Body of pancreas (tissue), 4 donors: ENCODE measurements at regions not wholly inside any gene's neighbourhood (a gene's known extent, or its start where the extent isn't known, plus 50 kb on each side); places are given as distances from the start of the nearest gene placed in this dataset.

Experiments
- ATAC-seq: fragments of 150-250 bp; one replicate; pipeline ENCODE4 v1.9.1; 2016
- DNase-seq, 4 donors: peaks; one replicate each; pipeline ENCODE4 v3.0.0-alpha.2; 2019
- H3K27ac ChIP-seq, 4 donors: fragments of 200-600 bp; sonication (generic); 1 replicate in 3 of 4; 2 replicates in 1 of 4; pipeline versions ENCODE4 v1.5.1 to v1.6.1; 2016 to 2019; ENCODE audit warnings: mild to moderate bottlenecking in 1 of 4, mixed read lengths in 1 of 4, moderate library complexity in 1 of 4
- H3K27me3 ChIP-seq, 2 donors: fragments of 200-600 bp; sonication (generic); one replicate each; pipeline ENCODE4 v1.6.0; 2016; ENCODE audit warnings: mild to moderate bottlenecking in 1 of 2
- H3K36me3 ChIP-seq, 2 donors: fragments of 200-600 bp; sonication (generic); replicated peaks in 1 of 2; 2 replicates each; pipeline ENCODE4 v1.5.1; 2016; ENCODE audit warnings: low read depth in 2 of 2; ENCODE audit not compliant: insufficient read depth in 1 of 2
- H3K4me1 ChIP-seq: fragments of 200-600 bp; sonication (generic); one replicate; pipeline ENCODE4 v1.6.0; 2016
- H3K4me3 ChIP-seq, 2 donors: fragments of 200-600 bp; sonication (generic); 1 replicate in 1 of 2; 2 replicates in 1 of 2; pipeline ENCODE4 v1.5.1; 2016 to 2019
- H3K9me3 ChIP-seq, 3 donors: fragments of 200-600 bp; sonication (generic); 1 replicate in 2 of 3; 2 replicates in 1 of 3; pipeline ENCODE4 v1.5.1; 2016
- CTCF ChIP-seq, 7 experiments: fragments of 450-650 bp in 4 of 7; fragments of 200-600 bp in 3 of 7; sonication (generic) in 3 of 7; IDR thresholded peaks; one replicate each; pipeline ENCODE4 v1.5.1; 2016 to 2019; ENCODE audit warnings: antibody characterized with exemption in 7 of 7
- POLR2A ChIP-seq, 3 donors: fragments of 450-650 bp; IDR thresholded peaks; one replicate each; pipeline ENCODE4 v1.6.1; 2016; ENCODE audit warnings: antibody characterized with exemption in 3 of 3, mild to moderate bottlenecking in 2 of 3
- WGBS, 2 donors: methylation state at CpG; one replicate each; pipeline ENCODE4 v1.1.5; 2017; 5-methylcytosine and 5-hydroxymethylcytosine counted together
- intact Hi-C: fragments of 100-400 bp; cut with DNase I; formaldehyde crosslinking; loops from one replicate; pipeline ENCODE4 v1.15.1; 2023

- no peaks in the 10 kb centered on the region for H3K36me3 ChIP-seq
- no peak overlapping the region for H3K27ac ChIP-seq
- H3K9me3 ChIP-seq, result no peaks in the 10 kb centered on the region
- intact Hi-C loops, result no loop called here
- TF ChIP-seq CTCF (IDR thresholded peaks at IDR 0.05), result no peak
- no peak for TF ChIP-seq POLR2A (IDR thresholded peaks at IDR 0.05)
- 52 to 53% methylated on average over 5 of the region's 5 CpGs for WGBS, 2 donors
- H3K4me1 ChIP-seq, result no peaks in the 10 kb centered on the region
- ATAC-seq, result no peak
- no peaks in the 10 kb centered on the region for H3K27me3 ChIP-seq
- DNase-seq, result no peak
- no peak overlapping the region for H3K4me3 ChIP-seq
Measured at GRCh38 chr9:23215688-23216087, 610.4 kb downstream of the ELAVL2 start.

GRCh38 chr9:23219471-23219870 lies 606.6 kb downstream of the ELAVL2 start:
- 68 to 78% methylated on average over 13 of the region's 13 CpGs for WGBS, 2 donors
- TF ChIP-seq CTCF (IDR thresholded peaks at IDR 0.05), result no peak
- TF ChIP-seq POLR2A (IDR thresholded peaks at IDR 0.05), result no peak
- no peak for DNase-seq
- no peaks in the 10 kb centered on the region for H3K36me3 ChIP-seq
- no peaks in the 10 kb centered on the region for H3K9me3 ChIP-seq
- no peaks in the 10 kb centered on the region for H3K4me1 ChIP-seq
- H3K4me3 ChIP-seq, result no peak overlapping the region
- no peaks in the 10 kb centered on the region for H3K27me3 ChIP-seq
- H3K27ac ChIP-seq, result no peak overlapping the region
- no peak for ATAC-seq
- intact Hi-C loops, result no loop called here

GRCh38 chr9:23220171-23220570 lies 605.9 kb downstream of the ELAVL2 start:
- WGBS, 2 donors, result 44 to 52% methylated on average over 2 of the region's 2 CpGs
- Histone ChIP-seq H3K4me1 (no peaks in the 10 kb centered on the region), H3K27ac (no peak overlapping the region), H3K36me3 (no peaks in the 10 kb centered on the region), H3K9me3 (no peaks in the 10 kb centered on the region), H3K4me3 (no peak overlapping the region), H3K27me3 (no peaks in the 10 kb centered on the region)
- no peak for ATAC-seq
- TF ChIP-seq CTCF (IDR thresholded peaks at IDR 0.05), result no peak
- no peak for TF ChIP-seq POLR2A (IDR thresholded peaks at IDR 0.05)
- intact Hi-C loops, result no loop called here
- DNase-seq, result no peak

- Histone ChIP-seq H3K9me3 (no peaks in the 10 kb centered on the region), H3K4me1 (no peaks in the 10 kb centered on the region), H3K4me3 (no peak overlapping the region), H3K27me3 (no peaks in the 10 kb centered on the region), H3K27ac (no peak overlapping the region), H3K36me3 (no peaks in the 10 kb centered on the region)
- intact Hi-C loops, result no loop called here
- no peak for DNase-seq
- TF ChIP-seq CTCF (IDR thresholded peaks at IDR 0.05) (no peak), POLR2A (IDR thresholded peaks at IDR 0.05) (no peak)
- ATAC-seq, result no peak
- WGBS, 2 donors, result 48 to 60% methylated on average over 3 of the region's 3 CpGs
Measured at GRCh38 chr9:23220957-23221356, 605.1 kb downstream of the ELAVL2 start.

- intact Hi-C loops, result no loop called here
- no peaks in the 10 kb centered on the region for H3K27me3 ChIP-seq
- no peaks in the 10 kb centered on the region for H3K9me3 ChIP-seq
- TF ChIP-seq POLR2A (IDR thresholded peaks at IDR 0.05), result no peak
- no peak for TF ChIP-seq CTCF (IDR thresholded peaks at IDR 0.05)
- H3K27ac ChIP-seq, result no peak overlapping the region
- H3K4me3 ChIP-seq, result no peak overlapping the region
- DNase-seq (no peak), ATAC-seq (no peak)
- H3K36me3 ChIP-seq, result no peaks in the 10 kb centered on the region
- 32 to 36% methylated on average over 6 of the region's 6 CpGs for WGBS, 2 donors
- H3K4me1 ChIP-seq, result no peaks in the 10 kb centered on the region
Measured at GRCh38 chr9:23229890-23230317, 596.1 kb downstream of the ELAVL2 start.
